Liver (tissue), 3 donors: ENCODE measurements at regions not wholly inside any gene's neighbourhood (a gene's known extent, or its start where the extent isn't known, plus 50 kb on each side); places are given as distances from the start of the nearest gene placed in this dataset.

Experiments
- EGR1 ChIP-seq, 2 donors: IDR thresholded peaks; 2 replicates each; pipeline ENCODE4 v1.6.1; 2016 to 2018; ENCODE audit warnings: antibody characterized with exemption in 2 of 2, low read depth in 2 of 2
- GABPA ChIP-seq, 2 donors: IDR thresholded peaks in 1 of 2; conservative IDR thresholded peaks in 1 of 2; 2 replicates each; pipeline ENCODE4 v1.6.1; 2016; ENCODE audit warnings: antibody characterized with exemption in 2 of 2, mild to moderate bottlenecking in 1 of 2, moderate library complexity in 1 of 2
- HNF4A ChIP-seq, 2 donors: conservative IDR thresholded peaks; 2 replicates each; pipeline ENCODE4 v1.6.1; 2016; ENCODE audit warnings: antibody characterized with exemption in 2 of 2, mild to moderate bottlenecking in 2 of 2
- JUND ChIP-seq, 2 donors: IDR thresholded peaks; 2 replicates each; pipeline ENCODE4 v1.6.1; 2016; ENCODE audit warnings: antibody characterized with exemption in 2 of 2
- RAD21 ChIP-seq, 2 donors: IDR thresholded peaks; 2 replicates each; pipeline ENCODE4 v1.6.1; 2016; ENCODE audit warnings: antibody characterized with exemption in 2 of 2, mild to moderate bottlenecking in 2 of 2
- RXRA ChIP-seq, 2 donors: IDR thresholded peaks; 2 replicates each; pipeline ENCODE4 v1.6.1; 2017 to 2018; ENCODE audit warnings: antibody characterized with exemption in 2 of 2, mild to moderate bottlenecking in 1 of 2
- SP1 ChIP-seq: IDR thresholded peaks from 2 replicates; pipeline ENCODE4 v1.6.1; 2018; ENCODE audit warnings: antibody characterized with exemption, mild to moderate bottlenecking
- TAF1 ChIP-seq: conservative IDR thresholded peaks from 2 replicates; pipeline ENCODE4 v1.6.1; 2016; ENCODE audit warnings: antibody characterized with exemption, mild to moderate bottlenecking
- YY1 ChIP-seq: IDR thresholded peaks from 2 replicates; pipeline ENCODE4 v1.6.1; 2016; ENCODE audit warnings: antibody characterized with exemption, mild to moderate bottlenecking
- TF ChIP-seq, protein P1 (sequence below): fragments of 150-350 bp; IDR thresholded peaks from 2 replicates; pipeline ENCODE4 v1.5.1; 2017; ENCODE audit warnings: improper control_type of control experiment, low read depth, low read length; ENCODE audit not compliant: missing input control
- TF ChIP-seq, protein P2 (sequence below): IDR thresholded peaks from 2 replicates; pipeline ENCODE4 v1.6.1; 2016; ENCODE audit warnings: antibody characterized with exemption
- TF ChIP-seq, protein P3 (sequence below): IDR thresholded peaks from 2 replicates; pipeline ENCODE4 v1.6.1; 2016; ENCODE audit warnings: antibody characterized with exemption, mild to moderate bottlenecking
- TF ChIP-seq, protein P4 (sequence below): IDR thresholded peaks from 2 replicates; pipeline ENCODE4 v1.6.1; 2016; ENCODE audit warnings: antibody characterized with exemption
- donor health status: healthy.
- donor health status: healthy.

DNA sequence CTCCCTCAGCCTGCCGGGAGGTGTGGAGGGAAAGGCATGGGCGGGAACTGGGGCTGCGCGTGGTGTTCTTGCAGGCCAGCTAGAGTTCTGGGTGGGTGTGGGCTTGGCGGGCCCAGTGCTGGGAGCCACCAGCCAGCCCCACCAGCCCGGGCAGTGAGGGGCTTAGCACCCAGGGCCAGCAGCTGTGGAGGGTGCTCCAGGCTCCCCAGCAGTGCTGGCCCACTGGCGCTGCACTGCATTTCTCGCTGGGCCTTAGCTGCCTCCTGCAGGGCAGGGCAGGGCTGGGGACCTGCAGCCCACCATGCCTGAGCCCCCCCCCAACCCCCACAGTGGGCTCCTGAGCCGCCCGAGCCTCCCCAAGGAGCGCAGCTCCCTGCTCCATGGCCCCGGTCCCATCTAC, 304.2 kb downstream of the KCNA4 start:
- TF ChIP-seq, protein P1, sequence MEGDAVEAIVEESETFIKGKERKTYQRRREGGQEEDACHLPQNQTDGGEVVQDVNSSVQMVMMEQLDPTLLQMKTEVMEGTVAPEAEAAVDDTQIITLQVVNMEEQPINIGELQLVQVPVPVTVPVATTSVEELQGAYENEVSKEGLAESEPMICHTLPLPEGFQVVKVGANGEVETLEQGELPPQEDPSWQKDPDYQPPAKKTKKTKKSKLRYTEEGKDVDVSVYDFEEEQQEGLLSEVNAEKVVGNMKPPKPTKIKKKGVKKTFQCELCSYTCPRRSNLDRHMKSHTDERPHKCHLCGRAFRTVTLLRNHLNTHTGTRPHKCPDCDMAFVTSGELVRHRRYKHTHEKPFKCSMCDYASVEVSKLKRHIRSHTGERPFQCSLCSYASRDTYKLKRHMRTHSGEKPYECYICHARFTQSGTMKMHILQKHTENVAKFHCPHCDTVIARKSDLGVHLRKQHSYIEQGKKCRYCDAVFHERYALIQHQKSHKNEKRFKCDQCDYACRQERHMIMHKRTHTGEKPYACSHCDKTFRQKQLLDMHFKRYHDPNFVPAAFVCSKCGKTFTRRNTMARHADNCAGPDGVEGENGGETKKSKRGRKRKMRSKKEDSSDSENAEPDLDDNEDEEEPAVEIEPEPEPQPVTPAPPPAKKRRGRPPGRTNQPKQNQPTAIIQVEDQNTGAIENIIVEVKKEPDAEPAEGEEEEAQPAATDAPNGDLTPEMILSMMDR: no peak
- no peak for TF ChIP-seq JUND (IDR thresholded peaks at IDR 0.05)
- TF ChIP-seq, protein P2, sequence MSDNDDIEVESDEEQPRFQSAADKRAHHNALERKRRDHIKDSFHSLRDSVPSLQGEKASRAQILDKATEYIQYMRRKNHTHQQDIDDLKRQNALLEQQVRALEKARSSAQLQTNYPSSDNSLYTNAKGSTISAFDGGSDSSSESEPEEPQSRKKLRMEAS: no peak
- no peak for TF ChIP-seq RXRA (IDR thresholded peaks at IDR 0.05)
- no peak for TF ChIP-seq RAD21 (IDR thresholded peaks at IDR 0.05)
- no peak for TF ChIP-seq SP1
- TF ChIP-seq TAF1: no peak
- no peak for TF ChIP-seq HNF4A (conservative IDR thresholded peaks at IDR 0.05)
- TF ChIP-seq YY1: no peak
- TF ChIP-seq EGR1 (IDR thresholded peaks at IDR 0.05; ENCODE audit: low read depth in 2 of 2): no peak
- no peak for TF ChIP-seq GABPA (IDR thresholded peaks at IDR 0.05 in 1 of 2, conservative IDR thresholded peaks at IDR 0.05 in 1 of 2)
- TF ChIP-seq, protein P3, sequence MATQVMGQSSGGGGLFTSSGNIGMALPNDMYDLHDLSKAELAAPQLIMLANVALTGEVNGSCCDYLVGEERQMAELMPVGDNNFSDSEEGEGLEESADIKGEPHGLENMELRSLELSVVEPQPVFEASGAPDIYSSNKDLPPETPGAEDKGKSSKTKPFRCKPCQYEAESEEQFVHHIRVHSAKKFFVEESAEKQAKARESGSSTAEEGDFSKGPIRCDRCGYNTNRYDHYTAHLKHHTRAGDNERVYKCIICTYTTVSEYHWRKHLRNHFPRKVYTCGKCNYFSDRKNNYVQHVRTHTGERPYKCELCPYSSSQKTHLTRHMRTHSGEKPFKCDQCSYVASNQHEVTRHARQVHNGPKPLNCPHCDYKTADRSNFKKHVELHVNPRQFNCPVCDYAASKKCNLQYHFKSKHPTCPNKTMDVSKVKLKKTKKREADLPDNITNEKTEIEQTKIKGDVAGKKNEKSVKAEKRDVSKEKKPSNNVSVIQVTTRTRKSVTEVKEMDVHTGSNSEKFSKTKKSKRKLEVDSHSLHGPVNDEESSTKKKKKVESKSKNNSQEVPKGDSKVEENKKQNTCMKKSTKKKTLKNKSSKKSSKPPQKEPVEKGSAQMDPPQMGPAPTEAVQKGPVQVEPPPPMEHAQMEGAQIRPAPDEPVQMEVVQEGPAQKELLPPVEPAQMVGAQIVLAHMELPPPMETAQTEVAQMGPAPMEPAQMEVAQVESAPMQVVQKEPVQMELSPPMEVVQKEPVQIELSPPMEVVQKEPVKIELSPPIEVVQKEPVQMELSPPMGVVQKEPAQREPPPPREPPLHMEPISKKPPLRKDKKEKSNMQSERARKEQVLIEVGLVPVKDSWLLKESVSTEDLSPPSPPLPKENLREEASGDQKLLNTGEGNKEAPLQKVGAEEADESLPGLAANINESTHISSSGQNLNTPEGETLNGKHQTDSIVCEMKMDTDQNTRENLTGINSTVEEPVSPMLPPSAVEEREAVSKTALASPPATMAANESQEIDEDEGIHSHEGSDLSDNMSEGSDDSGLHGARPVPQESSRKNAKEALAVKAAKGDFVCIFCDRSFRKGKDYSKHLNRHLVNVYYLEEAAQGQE: no peak
- TF ChIP-seq, protein P4, sequence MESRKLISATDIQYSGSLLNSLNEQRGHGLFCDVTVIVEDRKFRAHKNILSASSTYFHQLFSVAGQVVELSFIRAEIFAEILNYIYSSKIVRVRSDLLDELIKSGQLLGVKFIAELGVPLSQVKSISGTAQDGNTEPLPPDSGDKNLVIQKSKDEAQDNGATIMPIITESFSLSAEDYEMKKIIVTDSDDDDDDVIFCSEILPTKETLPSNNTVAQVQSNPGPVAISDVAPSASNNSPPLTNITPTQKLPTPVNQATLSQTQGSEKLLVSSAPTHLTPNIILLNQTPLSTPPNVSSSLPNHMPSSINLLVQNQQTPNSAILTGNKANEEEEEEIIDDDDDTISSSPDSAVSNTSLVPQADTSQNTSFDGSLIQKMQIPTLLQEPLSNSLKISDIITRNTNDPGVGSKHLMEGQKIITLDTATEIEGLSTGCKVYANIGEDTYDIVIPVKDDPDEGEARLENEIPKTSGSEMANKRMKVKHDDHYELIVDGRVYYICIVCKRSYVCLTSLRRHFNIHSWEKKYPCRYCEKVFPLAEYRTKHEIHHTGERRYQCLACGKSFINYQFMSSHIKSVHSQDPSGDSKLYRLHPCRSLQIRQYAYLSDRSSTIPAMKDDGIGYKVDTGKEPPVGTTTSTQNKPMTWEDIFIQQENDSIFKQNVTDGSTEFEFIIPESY: no peak
